Loucy (cell line): ENCODE measurements at regions not wholly inside any gene's neighbourhood (a gene's known extent, or its start where the extent isn't known, plus 50 kb on each side); places are given as distances from the start of the nearest gene placed in this dataset.

Source experiments
- EZH2phosphoT487 ChIP-seq: fragments of 200-600 bp; IDR thresholded peaks from 2 replicates; pipeline ENCODE4 v1.6.1; 2018; ENCODE audit warnings: antibody characterized with exemption, mild to moderate bottlenecking, moderate library complexity, borderline replicate concordance
- TF ChIP-seq, protein P1 (sequence below): fragments of 200-600 bp; sonication (generic); conservative IDR thresholded peaks from 2 replicates; pipeline ENCODE4 v1.5.1; 2014; ENCODE audit warnings: mild to moderate bottlenecking, antibody characterized with exemption, low read length

DNA sequence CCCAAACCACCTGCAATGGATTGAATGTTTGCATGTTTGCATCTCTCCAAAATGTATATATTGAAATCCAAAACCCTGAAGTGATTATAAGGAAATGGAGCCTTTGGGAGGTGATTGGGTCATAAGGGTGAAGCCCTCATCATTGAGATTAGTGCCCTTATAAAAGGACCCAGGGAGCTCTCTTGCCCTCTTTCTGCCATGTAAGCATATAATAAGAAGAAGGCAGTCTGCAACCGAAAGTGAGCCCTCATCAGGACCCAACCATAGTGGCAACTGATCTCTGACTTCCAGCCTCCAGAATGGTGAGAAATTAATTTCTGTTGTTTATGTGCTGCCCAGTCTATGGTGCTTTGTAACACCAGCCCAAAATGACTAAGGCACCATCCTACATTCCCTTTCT lies 115.7 kb upstream of the EFNA5 start:
- TF ChIP-seq, protein P1, sequence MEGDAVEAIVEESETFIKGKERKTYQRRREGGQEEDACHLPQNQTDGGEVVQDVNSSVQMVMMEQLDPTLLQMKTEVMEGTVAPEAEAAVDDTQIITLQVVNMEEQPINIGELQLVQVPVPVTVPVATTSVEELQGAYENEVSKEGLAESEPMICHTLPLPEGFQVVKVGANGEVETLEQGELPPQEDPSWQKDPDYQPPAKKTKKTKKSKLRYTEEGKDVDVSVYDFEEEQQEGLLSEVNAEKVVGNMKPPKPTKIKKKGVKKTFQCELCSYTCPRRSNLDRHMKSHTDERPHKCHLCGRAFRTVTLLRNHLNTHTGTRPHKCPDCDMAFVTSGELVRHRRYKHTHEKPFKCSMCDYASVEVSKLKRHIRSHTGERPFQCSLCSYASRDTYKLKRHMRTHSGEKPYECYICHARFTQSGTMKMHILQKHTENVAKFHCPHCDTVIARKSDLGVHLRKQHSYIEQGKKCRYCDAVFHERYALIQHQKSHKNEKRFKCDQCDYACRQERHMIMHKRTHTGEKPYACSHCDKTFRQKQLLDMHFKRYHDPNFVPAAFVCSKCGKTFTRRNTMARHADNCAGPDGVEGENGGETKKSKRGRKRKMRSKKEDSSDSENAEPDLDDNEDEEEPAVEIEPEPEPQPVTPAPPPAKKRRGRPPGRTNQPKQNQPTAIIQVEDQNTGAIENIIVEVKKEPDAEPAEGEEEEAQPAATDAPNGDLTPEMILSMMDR: no peak
- TF ChIP-seq EZH2phosphoT487: no peak
